Stimulated activated CD4-positive, alpha-beta T cell treated with anti-CD3 and anti-CD28 coated beads, Interleukin-1b, Interleukin-23, amount 100 ng/mL, for 4 hours (primary cell): ENCODE measurements at regions not wholly inside any gene's neighbourhood (a gene's known extent, or its start where the extent isn't known, plus 50 kb on each side); places are given as distances from the start of the nearest gene placed in this dataset.
"Not testable (repeated sequence)": the region's sequence is repeated elsewhere in the genome, so short reads cannot be mapped to it uniquely, and the experiment has no call there.

ENCODE experiments used
- DNase-seq, 2 donors: peaks; one replicate each; pipeline ENCODE4 v3.0.0-alpha.2; 2020; ENCODE audit warnings: low read depth in 2 of 2

DNA sequence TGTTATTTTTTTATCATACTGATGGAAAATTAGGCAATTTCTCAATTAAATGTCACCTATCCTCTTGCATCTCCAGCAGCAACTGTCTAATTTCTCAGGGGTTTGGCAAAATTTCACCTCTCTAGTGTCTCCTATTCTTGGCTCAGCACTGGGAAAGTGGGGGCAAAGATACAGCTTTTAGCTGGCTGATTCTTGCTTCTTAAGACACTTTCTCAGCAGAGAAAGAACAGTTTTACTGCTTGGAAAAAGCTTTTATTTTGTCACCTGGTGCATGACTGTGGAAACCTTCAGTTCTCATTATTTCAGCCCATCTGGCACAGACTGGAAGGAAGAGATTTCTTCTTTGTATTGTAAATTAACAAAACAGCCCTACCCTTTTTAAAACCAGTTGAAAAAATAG lies 283.6 kb upstream of the SGCD start:
- no peak for DNase-seq

DNA sequence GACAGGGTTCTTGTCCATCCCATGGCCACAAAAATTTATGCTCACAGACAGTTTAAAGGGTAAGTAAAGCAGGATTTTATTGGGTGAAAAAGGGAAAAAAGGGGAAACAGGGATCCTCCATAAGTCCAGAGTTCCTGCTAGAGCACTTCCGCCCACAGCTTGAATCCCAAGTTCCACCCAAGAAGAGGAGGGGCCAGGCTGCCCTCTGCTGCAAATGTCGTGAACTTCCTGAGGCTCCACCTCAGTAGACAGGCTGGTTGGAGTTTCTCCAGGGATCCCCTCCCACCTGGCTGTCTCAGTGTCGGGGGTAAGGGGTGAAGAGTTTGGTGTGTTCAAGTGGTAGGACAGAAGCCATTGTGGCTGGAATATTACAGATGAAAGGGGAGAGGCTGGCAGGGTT lies 275.0 kb upstream of the SGCD start:
- no peak for DNase-seq

DNA sequence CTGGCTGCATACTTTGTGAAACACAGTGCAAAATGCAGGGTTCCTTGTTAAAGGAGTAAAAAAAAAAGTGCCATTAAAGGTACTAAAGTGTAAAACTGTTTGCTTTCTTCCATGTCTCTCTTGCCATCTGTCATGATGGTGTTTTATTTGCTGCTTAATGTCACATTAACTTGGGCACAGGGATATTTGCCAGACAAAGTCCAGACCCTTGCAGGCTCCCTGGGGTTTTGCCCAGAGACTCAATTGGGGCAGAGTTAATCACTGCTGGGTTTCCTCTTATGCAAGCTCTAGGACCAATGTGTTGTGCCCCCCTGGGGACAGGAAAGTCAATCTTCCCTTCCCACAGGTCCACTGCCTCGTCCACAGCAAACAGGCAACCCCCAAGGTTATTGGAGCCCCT lies 274.3 kb upstream of the SGCD start:
- DNase-seq: no peak

DNA sequence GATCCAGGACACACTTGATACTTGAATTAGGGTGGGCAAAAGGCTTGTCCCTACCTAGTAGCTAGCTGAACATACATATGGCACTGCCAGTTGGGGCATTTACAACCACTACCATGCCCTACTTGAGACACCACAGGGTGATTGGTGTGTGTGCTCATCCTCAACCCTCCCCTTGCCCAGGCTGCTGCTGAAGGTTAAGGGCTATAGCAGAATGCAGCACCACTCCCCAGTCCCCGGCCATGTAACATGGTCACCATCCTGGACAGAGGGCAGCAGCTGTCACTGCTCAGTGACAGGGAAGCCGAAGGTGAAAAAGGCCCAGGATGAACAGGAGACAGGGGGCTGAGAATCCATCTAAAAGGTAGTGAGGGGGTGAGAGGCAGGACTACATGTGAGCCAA lies 273.9 kb upstream of the SGCD start:
- no peak for DNase-seq

DNA sequence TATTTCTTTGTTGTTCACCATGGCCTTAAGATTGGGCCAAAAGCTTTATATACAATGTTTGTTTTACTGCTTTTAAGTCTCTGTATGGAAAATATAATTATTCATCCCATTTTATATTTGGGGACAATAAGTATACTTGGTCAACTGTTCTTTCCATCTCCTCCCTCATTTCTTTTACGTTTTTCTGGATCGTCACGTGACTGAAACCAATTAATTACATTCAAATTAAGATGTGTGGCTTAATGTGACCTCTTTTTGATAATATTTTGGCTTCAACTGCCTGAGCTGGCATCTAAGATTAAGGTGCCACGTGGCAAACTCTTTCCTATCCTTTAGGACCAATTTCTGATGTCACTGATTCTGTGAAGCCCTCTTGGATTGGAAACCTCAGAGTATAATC lies 250.1 kb upstream of the SGCD start:
- no peak for DNase-seq

DNA sequence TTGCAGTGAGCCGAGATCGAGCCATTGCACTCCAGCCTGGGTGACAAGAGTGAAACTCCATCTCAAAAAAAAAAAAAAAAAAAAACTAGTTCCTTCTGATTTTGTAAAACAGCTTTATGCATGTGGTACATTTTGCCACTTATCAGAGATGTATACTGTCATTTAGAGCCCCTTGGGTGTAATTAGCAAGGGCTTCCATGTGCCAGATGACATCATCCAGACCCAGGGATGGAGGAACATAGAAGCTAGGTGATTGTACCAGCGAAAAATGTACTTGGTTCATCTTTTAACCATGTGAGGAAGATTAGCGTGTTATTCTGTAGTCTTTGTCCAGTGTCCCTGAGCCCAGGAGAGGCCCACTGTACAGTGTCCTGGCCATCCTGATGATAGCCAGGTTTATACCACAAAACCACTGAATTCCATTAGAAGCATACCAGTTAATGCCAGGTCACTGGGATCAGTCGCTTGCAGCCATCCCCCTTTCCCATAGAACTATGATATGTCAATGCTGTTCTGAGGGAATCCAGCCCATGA lies 239.3 kb upstream of the SGCD start:
- DNase-seq: no peak

DNA sequence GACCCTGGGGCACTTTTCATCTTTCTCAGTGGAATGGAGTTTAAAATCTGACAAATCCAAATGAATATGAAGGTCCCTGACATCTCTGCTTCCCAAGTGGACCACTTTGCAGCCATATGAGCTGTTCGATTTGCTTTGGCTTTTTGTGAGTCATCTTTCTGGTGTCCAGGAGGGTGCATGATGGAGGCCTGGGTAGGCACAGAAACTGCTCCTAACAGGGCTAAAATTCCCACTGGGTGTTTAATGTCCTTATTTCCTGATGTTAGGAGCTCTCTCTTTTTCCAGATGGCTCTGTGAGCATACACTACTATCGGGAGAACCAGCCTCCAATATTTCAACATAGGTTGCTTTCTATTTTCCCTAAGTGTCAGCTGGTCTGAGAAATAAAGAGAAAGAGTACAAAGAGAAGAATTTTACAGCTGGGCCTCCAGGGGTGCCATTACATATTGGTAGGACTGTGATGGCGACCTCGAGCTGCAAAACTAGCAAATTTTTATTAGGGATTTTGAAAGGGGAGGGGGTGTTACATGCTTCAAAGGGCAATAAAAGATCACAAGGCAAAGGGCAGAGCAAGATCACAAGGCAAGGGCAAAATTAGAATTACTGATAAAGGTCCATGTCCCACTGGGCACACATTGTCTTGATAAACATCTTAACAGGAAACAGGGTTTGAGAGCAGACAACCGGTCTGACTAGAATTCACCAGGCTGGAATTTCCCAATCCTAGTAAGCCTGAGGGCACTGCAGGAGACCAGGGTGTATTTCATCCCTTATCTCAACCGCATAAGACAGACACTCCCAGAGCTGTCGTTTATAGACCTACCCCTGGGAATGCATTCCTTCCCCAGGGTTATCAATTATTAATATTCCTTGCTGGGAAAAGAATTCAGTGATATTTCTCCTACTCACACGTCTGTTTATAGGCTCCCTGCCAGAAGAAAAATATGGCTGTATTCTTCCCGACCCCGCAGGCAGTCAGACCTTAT lies 236.7 kb upstream of the SGCD start:
- DNase-seq: not testable (repeated sequence)

DNA sequence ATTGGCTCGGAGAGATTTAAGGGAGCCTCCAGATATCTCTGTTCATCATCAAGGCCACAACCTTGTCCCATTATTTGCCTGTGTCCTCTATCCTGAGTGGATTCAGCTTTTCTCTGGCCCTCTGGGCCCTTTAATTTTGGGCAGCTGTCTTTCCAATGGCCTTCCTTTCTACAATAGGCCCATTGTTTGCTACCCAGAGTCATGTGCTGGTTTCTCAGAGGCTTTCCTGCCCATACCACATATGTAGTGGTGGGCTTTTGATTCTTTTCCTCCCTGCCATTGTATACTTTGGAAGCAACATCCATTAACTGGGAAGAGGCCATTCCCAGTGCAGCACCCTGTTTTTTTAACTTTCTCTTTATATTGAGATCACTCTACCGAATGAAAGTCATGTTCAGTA lies 233.9 kb upstream of the SGCD start:
- no peak for DNase-seq

DNA sequence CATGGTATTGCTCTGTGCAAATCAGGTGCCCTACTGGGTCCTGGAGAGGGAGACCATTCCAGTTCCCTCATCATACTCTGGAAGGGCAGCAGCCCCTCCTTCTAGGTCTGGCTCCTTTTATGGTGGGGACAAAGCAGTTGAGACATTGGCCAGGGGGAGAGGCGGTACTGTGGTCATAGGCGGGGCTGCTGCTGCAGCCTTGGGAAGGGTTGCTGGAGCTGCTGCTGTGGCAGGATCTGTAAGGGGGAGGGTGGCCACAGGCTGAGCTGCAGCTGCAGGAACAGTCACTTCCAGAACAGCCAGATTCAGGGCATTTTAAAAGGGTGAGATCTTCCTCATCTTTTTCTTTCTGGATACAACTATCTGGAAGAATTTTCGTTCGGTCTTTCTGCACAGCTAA lies 233.0 kb upstream of the SGCD start:
- no peak for DNase-seq

DNA sequence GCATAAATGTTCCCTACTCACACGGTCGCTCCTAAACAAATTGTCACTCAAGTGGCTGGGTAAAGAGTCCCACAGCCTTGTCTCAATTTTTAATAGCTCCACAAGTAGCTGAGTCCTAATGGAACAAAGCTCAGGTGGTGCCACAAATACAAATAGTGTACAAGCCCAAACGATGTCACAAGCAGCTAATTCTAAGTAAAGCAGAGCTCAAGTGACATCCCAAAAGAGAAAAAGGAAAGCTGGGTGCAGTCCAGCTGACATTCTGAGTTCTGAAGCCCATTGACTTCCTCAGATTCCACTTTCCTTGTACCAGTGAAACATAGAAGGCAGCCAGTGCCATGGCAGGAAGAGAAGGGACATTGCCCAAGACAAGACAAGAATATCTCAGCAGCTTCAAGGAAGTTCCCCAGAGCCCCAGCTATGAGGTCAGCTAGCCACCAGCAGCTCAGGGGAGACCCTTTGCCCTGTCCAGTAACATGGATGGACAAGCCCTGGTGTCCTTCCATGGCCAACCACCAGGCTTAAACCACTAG lies 231.2 kb upstream of the SGCD start:
- DNase-seq: no peak

DNA sequence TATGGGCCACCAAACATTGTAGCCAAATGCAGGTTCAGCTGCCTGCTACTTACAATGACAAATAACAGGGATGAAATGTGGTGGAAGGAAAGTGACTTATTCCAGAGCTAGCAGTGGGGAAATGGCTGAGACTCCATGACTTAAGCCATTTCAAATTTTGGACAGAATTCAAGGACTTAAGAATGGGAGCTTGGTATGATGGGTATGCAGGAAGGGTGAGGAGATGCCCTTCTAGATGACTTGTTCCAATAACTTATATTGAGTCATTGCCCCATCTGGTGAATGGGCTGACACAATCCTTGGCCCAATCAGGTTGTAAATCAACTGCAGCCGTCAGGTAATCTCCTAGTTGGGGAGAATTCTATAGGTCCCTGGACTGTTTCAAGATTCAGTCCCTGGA lies 230.7 kb upstream of the SGCD start:
- DNase-seq: no peak

DNA sequence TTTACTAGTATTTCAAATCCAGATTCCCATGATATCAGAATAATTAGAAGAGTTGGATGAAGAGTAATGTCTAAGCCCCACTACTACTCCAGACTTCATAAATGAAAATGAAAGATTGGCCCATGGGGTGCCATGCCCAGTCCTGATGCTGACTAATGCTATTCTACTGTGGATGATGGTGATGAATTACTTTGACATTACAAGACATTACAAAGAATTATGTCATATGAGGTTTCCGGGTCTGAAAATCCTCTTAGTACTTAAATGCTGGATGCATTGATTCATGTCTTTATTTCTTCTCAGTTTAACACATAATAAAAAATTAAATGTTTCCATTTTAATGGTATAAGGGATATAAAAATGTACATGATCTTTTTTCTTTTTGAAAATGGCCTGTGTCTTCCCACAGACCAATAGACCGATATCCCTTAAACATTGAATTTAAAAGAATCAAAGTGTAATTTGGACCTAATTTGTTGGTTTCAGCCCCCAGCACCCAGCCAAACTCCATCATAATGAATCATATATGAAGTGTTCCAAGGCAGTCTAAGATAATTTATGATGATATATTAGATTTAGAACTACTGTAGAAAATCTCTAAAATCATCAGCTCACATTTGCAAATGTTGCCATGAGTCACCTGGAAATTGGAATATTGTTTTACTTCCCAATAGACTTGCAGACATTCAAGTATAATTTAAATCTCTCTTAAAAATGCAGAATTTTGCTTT lies 223.6 kb upstream of the SGCD start:
- DNase-seq: no peak

DNA sequence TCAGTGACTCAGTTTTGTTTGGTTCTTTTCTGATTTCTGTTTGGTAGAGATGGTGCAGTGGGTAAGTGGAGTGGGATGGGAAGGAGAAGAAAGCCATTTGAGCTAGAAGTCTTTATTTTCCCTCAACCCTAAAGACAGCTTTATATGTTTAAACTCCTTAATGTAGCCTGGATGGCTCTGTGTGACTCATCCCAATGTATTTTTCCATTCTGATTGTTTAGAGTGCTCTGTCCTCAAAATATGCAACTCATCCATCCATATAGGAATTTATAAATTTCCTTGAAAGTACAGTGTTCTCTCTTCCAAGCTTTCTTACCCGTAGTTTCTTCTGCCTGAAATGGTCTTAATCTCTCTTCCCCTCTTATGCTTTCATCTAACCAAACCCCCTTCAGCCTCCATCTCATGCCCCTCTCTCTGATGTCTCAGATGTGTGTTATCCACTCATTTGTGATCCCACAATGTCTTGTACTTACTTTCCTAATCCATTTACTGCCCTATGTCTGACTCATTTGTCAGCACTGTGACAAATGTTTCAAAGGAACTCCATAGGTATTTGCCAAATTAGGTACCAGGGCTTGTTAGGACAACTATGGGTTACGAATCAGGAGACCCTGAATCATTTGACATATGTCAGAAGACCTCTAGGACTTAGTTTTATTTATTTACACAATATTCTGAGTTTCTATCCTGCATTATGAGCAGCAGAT lies 217.5 kb upstream of the SGCD start:
- DNase-seq: no peak

DNA sequence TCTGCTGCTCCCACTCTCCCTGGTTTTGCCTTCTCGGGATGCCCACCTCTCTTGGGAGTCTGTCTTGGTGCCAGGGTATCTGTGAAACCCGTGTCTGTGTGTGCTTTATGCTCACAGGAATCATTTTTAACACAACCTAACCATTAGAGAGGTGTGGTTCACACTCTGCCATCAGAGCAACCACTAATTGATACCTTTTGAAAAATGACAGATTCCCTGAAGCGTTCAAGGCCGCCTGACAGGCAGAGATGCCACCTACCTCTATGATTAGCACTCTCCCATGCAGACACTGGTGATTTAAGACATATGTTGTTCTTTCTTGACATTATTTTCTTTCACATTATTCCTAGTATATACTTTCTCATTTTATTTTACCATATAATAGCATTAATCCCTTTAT lies 207.3 kb upstream of the SGCD start:
- DNase-seq: no peak

DNA sequence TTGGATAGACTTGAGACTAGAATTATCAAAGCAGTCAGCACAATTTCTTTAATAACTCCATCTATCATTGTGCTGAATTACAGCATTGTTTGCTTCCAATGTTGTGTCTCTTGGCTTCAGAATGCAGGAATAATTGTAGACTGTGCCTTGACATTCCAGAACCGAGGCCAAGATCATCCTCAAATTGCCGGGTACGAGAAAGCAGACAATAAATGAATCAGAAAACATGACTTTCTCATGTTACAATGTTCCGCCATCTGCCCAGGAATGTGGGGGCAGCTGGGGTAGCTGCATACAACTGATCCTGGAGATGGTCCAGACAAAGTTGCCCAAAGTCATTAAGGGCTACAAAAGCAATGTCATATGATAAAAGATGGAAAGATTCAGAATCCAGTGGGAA lies 206.2 kb upstream of the SGCD start:
- no peak for DNase-seq

DNA sequence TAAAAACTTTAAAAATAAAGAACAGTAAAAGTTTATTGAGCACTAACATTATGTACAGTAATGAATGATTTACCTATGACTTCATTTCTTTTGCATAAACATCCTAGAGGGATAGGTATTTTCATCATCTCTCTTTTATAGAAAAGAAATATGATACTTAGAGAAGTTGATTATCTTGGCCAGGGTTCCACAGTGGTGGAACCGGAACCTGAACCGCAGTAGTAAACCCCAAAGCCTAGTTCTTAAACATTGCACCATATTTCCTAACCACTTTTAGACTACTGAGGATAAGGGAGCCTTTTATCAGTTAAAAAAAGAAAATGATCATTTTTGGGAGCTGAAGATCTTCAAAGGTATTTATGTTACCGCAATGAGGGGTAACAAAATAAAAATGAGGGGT lies 205.7 kb upstream of the SGCD start:
- DNase-seq: no peak

DNA sequence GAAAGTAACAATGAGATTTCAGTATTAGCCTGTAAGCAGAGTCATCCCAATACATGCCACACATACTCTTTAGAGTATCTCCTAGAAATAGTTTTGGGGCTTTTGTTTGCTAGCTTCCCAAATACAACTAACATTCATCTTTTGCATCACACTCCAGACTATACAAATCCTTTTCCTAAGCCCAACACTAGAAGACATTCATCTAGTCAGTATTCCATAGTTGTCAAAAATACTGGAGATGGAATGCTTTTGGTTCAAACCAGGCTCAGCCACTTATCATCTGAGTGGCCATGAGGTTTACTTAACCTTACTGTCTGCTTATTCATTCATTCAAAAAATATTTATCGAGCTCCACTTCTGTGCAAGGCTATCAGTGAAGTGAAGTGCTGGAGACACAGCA lies 205.1 kb upstream of the SGCD start:
- DNase-seq: no peak

DNA sequence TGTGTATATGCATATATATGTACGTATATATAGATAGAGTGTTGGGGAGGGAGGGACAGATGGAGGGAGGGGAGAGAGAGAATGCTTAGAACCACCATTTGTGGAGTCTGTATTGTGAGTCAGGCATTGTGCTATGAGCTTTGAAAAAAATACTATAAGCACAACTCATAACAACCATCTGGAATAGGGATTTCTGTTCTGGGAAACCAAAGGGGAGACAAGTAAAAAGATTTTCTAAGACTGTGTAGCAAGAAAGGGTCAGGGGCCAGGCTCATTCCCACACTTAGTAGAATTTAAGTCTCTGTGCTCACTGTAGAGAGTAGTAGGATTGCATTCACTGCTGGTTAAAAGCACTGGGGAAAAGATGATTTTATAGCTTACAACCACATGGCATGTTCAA lies 202.3 kb upstream of the SGCD start:
- DNase-seq: no peak

DNA sequence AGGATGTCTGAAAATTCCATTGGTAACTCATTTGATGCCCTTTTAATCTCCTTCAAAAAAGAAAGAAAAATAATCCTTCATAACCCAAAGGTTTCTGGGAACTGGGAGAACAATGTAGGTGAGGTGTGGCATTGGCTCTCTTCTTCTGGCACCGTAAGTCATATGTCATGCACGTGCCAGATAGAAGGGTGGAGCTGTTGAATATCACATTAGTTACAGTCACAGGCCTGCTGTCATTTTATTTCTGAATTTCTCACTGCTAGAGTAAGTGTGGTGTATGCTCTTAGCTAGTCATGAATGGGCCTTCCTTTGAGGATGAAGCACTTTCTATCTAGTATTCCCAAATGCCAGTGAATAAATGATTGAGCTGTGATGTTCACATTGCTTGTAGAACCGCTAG lies 201.8 kb upstream of the SGCD start:
- no peak for DNase-seq

DNA sequence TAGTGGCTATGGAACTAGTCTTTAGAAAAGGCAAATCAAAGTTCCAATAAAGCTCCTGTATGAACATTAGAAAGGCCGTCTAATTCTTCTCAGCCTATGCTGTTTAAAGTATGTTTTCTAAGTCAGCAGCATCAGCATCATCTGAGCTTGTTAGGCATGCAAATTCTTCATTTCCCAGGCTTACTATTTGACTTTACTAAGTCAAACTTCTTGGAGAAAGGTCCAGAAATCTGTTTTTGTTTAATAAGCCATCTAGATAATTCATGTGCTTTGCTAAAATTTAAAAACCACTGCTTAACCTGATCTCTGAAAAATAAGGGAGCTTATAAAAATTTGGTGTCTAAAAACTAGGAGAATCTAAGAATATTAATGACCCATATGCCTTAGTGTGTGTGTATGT lies 200.2 kb upstream of the SGCD start:
- no peak for DNase-seq

DNA sequence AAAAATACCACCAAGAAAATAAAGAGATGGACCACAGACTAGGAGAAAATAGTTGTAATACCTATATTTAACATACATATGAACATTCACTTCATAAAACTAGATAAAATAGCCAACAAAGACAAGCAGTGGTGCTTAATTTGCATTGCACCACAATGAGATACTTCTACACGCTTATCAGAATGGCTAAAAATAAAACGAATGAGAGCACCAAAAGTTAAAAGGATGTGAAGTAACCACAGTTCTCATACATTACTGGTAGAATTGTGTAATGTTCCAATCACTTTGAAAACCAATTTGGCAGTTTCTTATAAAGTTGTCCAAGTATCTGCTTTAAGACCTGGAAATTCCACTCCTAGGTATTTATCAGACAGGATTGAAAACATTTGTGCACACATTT lies 198.9 kb upstream of the SGCD start:
- DNase-seq: no peak

DNA sequence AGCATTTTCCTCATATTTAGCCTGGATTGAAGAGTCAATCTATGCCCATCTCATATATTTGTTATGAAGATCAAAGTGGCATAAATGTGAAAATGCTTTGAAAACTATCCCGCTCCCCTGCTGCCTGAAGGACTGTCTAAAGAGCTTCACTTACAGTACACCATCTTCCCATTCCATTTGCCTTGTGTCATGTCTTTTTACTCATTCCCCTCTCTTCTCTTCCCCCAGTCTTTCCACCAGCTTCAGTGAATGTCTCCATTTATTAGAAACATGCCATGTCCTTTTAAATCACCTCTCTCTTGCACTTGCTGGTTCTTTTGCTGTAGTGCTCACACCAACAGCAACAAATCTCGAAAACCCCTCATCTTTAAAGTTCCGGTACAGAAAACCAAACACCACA lies 192.7 kb upstream of the SGCD start:
- DNase-seq: no peak
